WTC11 (cell line): ENCODE measurements at regions not wholly inside any gene's neighbourhood (a gene's known extent, or its start where the extent isn't known, plus 50 kb on each side); places are given as distances from the start of the nearest gene placed in this dataset.
A peak's percentile ranks its signal among the peaks of the same experiment; 100 is the strongest.

Source experiments
- ATAC-seq: fragments of 200-7000 bp; cut with Tn5 transposase; 2 replicates; pipeline ENCODE4 v1.10.0; 2021; ENCODE audit warnings: mild to moderate bottlenecking, moderate library complexity
- CTCF ChIA-PET: fragments of 300-600 bp; sonication (Branson Sonifier 250); formaldehyde crosslinking; loops from one replicate; lab custom pipeline; 2021; ENCODE audit warnings: antibody characterized with exemption; lab: Charles Lee
- POLR2A ChIA-PET: fragments of 350-600 bp; sonication (Branson Sonifier 250); formaldehyde crosslinking; loops from one replicate; lab custom pipeline; 2021; ENCODE audit warnings: antibody characterized with exemption; lab: Charles Lee
- DNase-seq: peaks from one replicate; pipeline ENCODE4 v3.0.0; 2021; ENCODE audit warnings: low spot score
- H3K27ac Mint-ChIP-seq: 2 replicates; pipeline ENCODE4 v1.8.0; 2021; ENCODE audit warnings: mixed read lengths
- H3K27me3 Mint-ChIP-seq: 2 replicates; pipeline ENCODE4 v1.8.0; 2021; ENCODE audit warnings: low read depth, mild to moderate bottlenecking, moderate library complexity, mixed read lengths
- H3K36me3 Mint-ChIP-seq: 2 replicates; pipeline ENCODE4 v1.8.0; 2021; ENCODE audit warnings: mixed read lengths
- H3K4me1 Mint-ChIP-seq: 2 replicates; pipeline ENCODE4 v1.8.0; 2022; ENCODE audit warnings: mixed read lengths
- H3K4me3 Mint-ChIP-seq: 2 replicates; pipeline ENCODE4 v1.8.0; 2021; ENCODE audit warnings: mild to moderate bottlenecking, moderate library complexity, mixed read lengths
- H3K9me3 Mint-ChIP-seq: 2 replicates; pipeline ENCODE4 v1.8.0; 2021; ENCODE audit warnings: mixed read lengths
- ATF1 ChIP-seq: sonication (generic); formaldehyde crosslinking; IDR thresholded peaks from 2 replicates; pipeline ENCODE4 v1.8.1; 2023; ENCODE audit warnings: mild to moderate bottlenecking, moderate library complexity, missing genetic modification reagents
- CREM ChIP-seq: sonication (generic); formaldehyde crosslinking; IDR thresholded peaks from 2 replicates; pipeline ENCODE4 v1.8.1; 2022; ENCODE audit warnings: mild to moderate bottlenecking, missing genetic modification reagents, moderate library complexity
- ESRRA ChIP-seq: sonication (generic); formaldehyde crosslinking; IDR thresholded peaks from 2 replicates; pipeline ENCODE4 v1.8.1; 2022; ENCODE audit warnings: mild to moderate bottlenecking, missing genetic modification reagents, borderline replicate concordance
- FOXJ3 ChIP-seq: sonication (generic); formaldehyde crosslinking; IDR thresholded peaks from 2 replicates; pipeline ENCODE4 v1.9.0; 2021; ENCODE audit warnings: missing genetic modification reagents, mild to moderate bottlenecking, borderline replicate concordance
- FOXK1 ChIP-seq: sonication (generic); formaldehyde crosslinking; IDR thresholded peaks from 2 replicates; pipeline ENCODE4 v1.8.0; 2022; ENCODE audit warnings: mild to moderate bottlenecking, moderate library complexity, missing genetic modification reagents
- GABPB1 ChIP-seq: sonication (generic); formaldehyde crosslinking; IDR thresholded peaks from 2 replicates; pipeline ENCODE4 v1.8.1; 2023; ENCODE audit warnings: mild to moderate bottlenecking, missing genetic modification reagents
- JAZF1 ChIP-seq: fragments of 250-450 bp; sonication (Bioruptor Pico); IDR thresholded peaks from 2 replicates; pipeline ENCODE4 v1.9.0; 2021; ENCODE audit warnings: moderate library complexity, mild to moderate bottlenecking, inconsistent platforms
- MXD4 ChIP-seq: fragments of 250-450 bp; sonication (Bioruptor Pico); IDR thresholded peaks from 2 replicates; pipeline ENCODE4 v1.8.0; 2021; ENCODE audit warnings: mild to moderate bottlenecking, moderate library complexity, borderline replicate concordance
- PRDM15 ChIP-seq: sonication (generic); formaldehyde crosslinking; IDR thresholded peaks from 2 replicates; pipeline ENCODE4 v1.8.0; 2022; ENCODE audit warnings: missing genetic modification reagents
- SMAD3 ChIP-seq: sonication (generic); formaldehyde crosslinking; IDR thresholded peaks from 2 replicates; pipeline ENCODE4 v1.8.0; 2022; ENCODE audit warnings: missing genetic modification reagents, mild to moderate bottlenecking, borderline replicate concordance
- SOX15 ChIP-seq: fragments of 250-450 bp; sonication (Bioruptor Pico); IDR thresholded peaks from 2 replicates; pipeline ENCODE4 v1.9.0; 2021; ENCODE audit warnings: mild to moderate bottlenecking
- TEAD4 ChIP-seq: sonication (generic); formaldehyde crosslinking; IDR thresholded peaks from 2 replicates; pipeline ENCODE4 v1.8.0; 2022; ENCODE audit warnings: mild to moderate bottlenecking, missing genetic modification reagents
- ZNF281 ChIP-seq: sonication (generic); formaldehyde crosslinking; IDR thresholded peaks from 2 replicates; pipeline ENCODE4 v1.8.0; 2023; ENCODE audit warnings: mild to moderate bottlenecking, missing genetic modification reagents
- TF ChIP-seq, protein P1 (sequence below): sonication (generic); formaldehyde crosslinking; IDR thresholded peaks from 2 replicates; pipeline ENCODE4 v1.8.1; 2022; ENCODE audit warnings: missing genetic modification reagents, borderline replicate concordance
- TF ChIP-seq, protein P2 (sequence below): sonication (generic); formaldehyde crosslinking; IDR thresholded peaks from 2 replicates; pipeline ENCODE4 v1.8.1; 2022; ENCODE audit warnings: mild to moderate bottlenecking, moderate library complexity, missing genetic modification reagents
- TF ChIP-seq, protein P3 (sequence below): sonication (generic); formaldehyde crosslinking; IDR thresholded peaks from 2 replicates; pipeline ENCODE4 v1.8.0; 2022; ENCODE audit warnings: mild to moderate bottlenecking, missing genetic modification reagents

DNA sequence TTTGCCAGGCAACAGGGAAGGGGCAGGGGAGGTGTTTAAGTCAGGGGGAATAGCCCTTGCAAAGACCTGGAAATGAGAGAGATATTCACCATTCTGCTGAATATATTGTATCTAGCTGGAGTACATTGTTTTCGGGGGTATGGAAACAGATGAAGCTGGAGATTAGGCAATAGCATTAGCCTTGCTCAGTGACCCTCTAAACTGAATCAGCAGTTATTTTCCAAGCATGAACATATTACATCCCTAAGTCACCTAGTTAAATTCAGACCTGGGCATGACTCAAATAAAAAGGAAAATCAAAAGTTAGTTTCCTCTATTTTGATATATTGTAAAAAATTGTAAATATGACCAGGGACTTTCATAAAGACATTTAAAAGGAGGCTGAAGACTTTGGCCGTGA lies 544.6 kb upstream of the TRPC7 start:
- H3K4me1 Mint-ChIP-seq, result peaks cover 44% of the 10 kb centered on the region
- ChIA-PET CTCF (no interaction called here), POLR2A (no interaction called here)
- H3K9me3 Mint-ChIP-seq, result no peaks in the 10 kb centered on the region
- no peak overlapping the region for H3K4me3 Mint-ChIP-seq
- H3K27ac Mint-ChIP-seq, result no peak overlapping the region
- TF ChIP-seq GABPB1 (CRISPR knock-in tag) (no peak), JAZF1 (CRISPR knock-in tag) (no peak), ATF1 (CRISPR knock-in tag) (no peak), TEAD4 (CRISPR knock-in tag) (no peak), PRDM15 (CRISPR knock-in tag) (no peak), MXD4 (no peak), SOX15 (CRISPR knock-in tag) (no peak), SMAD3 (no peak)
- TF ChIP-seq, all 79 proteins: peak for 0
- H3K36me3 Mint-ChIP-seq, result no peaks in the 10 kb centered on the region
- no peak for ATAC-seq
- DNase-seq, result no peak
- no peaks in the 10 kb centered on the region; the same call in 1 of the 2 replicates for H3K27me3 Mint-ChIP-seq

DNA sequence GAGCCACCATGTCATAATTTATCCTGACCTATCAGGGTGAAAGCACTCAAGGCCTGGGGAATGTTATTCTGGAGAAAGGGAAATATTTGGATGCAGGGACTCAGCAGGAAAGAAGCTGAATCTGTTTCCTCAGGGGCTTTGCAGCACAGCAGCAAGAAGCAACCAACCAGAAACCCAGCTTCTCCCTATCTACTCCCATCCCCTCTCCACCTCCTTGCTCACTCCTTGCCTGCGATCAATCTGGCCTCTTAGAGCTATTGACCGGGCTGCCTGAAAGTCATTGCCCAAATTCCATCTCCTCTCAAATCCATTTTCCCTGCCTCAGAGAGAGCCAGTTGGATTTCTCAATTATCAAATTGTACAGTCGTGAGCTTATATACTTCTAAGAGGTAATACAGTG lies 542.0 kb upstream of the TRPC7 start:
- ChIA-PET CTCF (interaction anchor here (0.9 to 1.5 kb wide), 3 partner anchors 13 to 438 kb away, joined by 3 to 4 read pairs (median 3); no protein-coding TSS in a partner anchor), POLR2A (interaction anchor here (0.5 kb wide), 1 partner anchor 92 kb away, joined by 3 read pairs; no protein-coding TSS in a partner anchor)
- no peak overlapping the region for H3K27ac Mint-ChIP-seq
- TF ChIP-seq CREM (CRISPR knock-in tag) (no peak), FOXK1 (CRISPR knock-in tag) (no peak), FOXJ3 (CRISPR knock-in tag) (no peak), ZNF281 (CRISPR knock-in tag) (no peak), ESRRA (CRISPR knock-in tag) (no peak)
- TF ChIP-seq, protein P1, sequence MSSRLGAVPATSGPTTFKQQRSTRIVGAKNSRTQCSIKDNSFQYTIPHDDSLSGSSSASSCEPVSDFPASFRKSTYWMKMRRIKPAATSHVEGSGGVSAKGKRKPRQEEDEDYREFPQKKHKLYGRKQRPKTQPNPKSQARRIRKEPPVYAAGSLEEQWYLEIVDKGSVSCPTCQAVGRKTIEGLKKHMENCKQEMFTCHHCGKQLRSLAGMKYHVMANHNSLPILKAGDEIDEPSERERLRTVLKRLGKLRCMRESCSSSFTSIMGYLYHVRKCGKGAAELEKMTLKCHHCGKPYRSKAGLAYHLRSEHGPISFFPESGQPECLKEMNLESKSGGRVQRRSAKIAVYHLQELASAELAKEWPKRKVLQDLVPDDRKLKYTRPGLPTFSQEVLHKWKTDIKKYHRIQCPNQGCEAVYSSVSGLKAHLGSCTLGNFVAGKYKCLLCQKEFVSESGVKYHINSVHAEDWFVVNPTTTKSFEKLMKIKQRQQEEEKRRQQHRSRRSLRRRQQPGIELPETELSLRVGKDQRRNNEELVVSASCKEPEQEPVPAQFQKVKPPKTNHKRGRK (CRISPR knock-in tag), result no peak
- TF ChIP-seq, protein P2, sequence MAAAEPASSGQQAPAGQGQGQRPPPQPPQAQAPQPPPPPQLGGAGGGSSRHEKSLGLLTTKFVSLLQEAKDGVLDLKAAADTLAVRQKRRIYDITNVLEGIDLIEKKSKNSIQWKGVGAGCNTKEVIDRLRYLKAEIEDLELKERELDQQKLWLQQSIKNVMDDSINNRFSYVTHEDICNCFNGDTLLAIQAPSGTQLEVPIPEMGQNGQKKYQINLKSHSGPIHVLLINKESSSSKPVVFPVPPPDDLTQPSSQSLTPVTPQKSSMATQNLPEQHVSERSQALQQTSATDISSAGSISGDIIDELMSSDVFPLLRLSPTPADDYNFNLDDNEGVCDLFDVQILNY (CRISPR knock-in tag), result no peak
- TF ChIP-seq, protein P3, sequence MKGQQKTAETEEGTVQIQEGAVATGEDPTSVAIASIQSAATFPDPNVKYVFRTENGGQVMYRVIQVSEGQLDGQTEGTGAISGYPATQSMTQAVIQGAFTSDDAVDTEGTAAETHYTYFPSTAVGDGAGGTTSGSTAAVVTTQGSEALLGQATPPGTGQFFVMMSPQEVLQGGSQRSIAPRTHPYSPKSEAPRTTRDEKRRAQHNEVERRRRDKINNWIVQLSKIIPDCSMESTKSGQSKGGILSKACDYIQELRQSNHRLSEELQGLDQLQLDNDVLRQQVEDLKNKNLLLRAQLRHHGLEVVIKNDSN, result no peak
- ATAC-seq (peak; percentile 88), DNase-seq (no peak)
- H3K4me3 Mint-ChIP-seq, result no peak overlapping the region
- no peaks in the 10 kb centered on the region for H3K27me3 Mint-ChIP-seq
- H3K4me1 Mint-ChIP-seq, result peaks cover 44% of the 10 kb centered on the region
- no peaks in the 10 kb centered on the region for H3K36me3 Mint-ChIP-seq
- H3K9me3 Mint-ChIP-seq, result no peaks in the 10 kb centered on the region
